Neural progenitor cell (in vitro differentiated cells): ENCODE measurements at regions not wholly inside any gene's neighbourhood (a gene's known extent, or its start where the extent isn't known, plus 50 kb on each side); places are given as distances from the start of the nearest gene placed in this dataset.

Experiments
- CTCF ChIP-seq: fragments of 200-600 bp; sonication (generic); IDR thresholded peaks from 2 replicates; pipeline ENCODE4 v1.5.1; 2017; ENCODE audit warnings: antibody characterized with exemption, mild to moderate bottlenecking
- EZH2 ChIP-seq: fragments of 200-600 bp; sonication (generic); IDR thresholded peaks from 2 replicates; pipeline ENCODE4 v1.6.1; 2017; ENCODE audit warnings: antibody characterized with exemption, mild to moderate bottlenecking, moderate library complexity

- TF ChIP-seq CTCF = no peak
- TF ChIP-seq EZH2 = no peak
These were observed 1892.1 kb downstream of the MAT2B start for GRCh38 chr5:165397516-165397915.
